ENCODE measurements at regions not wholly inside any gene's neighbourhood (a gene's known extent, or its start where the extent isn't known, plus 50 kb on each side); places are given as distances from the start of the nearest gene placed in this dataset.
A peak's percentile ranks its signal among the peaks of the same experiment; 100 is the strongest.

GRCh38 chr11:134689886-134690285 is 277.8 kb upstream of the B3GAT1 start:
- Histone ChIP-seq H3K27me3 (no peaks in the 10 kb centered on the region), H3K4me3 (no peak overlapping the region), H3K27ac (no peak overlapping the region), H3K4me1 (peaks cover 0 to 35% (median 20%) of the 10 kb centered on the region in 4 donors), H3K9me3 (no peaks in the 10 kb centered on the region), H3K36me3 (no peaks in the 10 kb centered on the region)
- intact Hi-C loops (cut with DNase I): no loop called here
- no peak for TF ChIP-seq POLR2AphosphoS5 (IDR thresholded peaks at IDR 0.05)
- TF ChIP-seq EP300 (IDR thresholded peaks at IDR 0.05): no peak
- no peak for TF ChIP-seq CTCF (IDR thresholded peaks at IDR 0.05)
- TF ChIP-seq POLR2A (IDR thresholded peaks at IDR 0.05): no peak
- no peak for DNase-seq
- 73 to 80% methylated on average over 2 of the region's 2 CpGs for WGBS, 2 donors

- Histone ChIP-seq H3K27ac (no peak overlapping the region), H3K27me3 (no peaks in the 10 kb centered on the region), H3K9me3 (no peaks in the 10 kb centered on the region), H3K4me3 (no peak overlapping the region), H3K4me1 (peaks cover 0 to 31% (median 19%) of the 10 kb centered on the region in 4 donors), H3K36me3 (no peaks in the 10 kb centered on the region)
- WGBS, 2 donors: 45 to 65% methylated on average over 2 of the region's 2 CpGs
- no peak for TF ChIP-seq EP300 (IDR thresholded peaks at IDR 0.05)
- TF ChIP-seq POLR2A (IDR thresholded peaks at IDR 0.05): no peak
- intact Hi-C loops (cut with DNase I): no loop called here
- no peak for DNase-seq
Measured at GRCh38 chr11:134687548-134687947, 275.5 kb upstream of the B3GAT1 start.

GRCh38 chr11:134686460-134687061 is 274.5 kb upstream of the B3GAT1 start:
- Histone ChIP-seq H3K9me3 (no peaks in the 10 kb centered on the region), H3K4me3 (no peak overlapping the region), H3K27me3 (no peaks in the 10 kb centered on the region), H3K4me1 (peaks cover 0 to 22% (median 11%) of the 10 kb centered on the region in 4 donors), H3K27ac (no peak overlapping the region), H3K36me3 (no peaks in the 10 kb centered on the region)
- DNase-seq: no peak
- WGBS, 2 donors: 24 to 35% methylated on average over 6 of the region's 6 CpGs
- TF ChIP-seq EP300 (IDR thresholded peaks at IDR 0.05) (no peak), POLR2AphosphoS5 (IDR thresholded peaks at IDR 0.05) (no peak), POLR2A (IDR thresholded peaks at IDR 0.05) (no peak), CTCF (IDR thresholded peaks at IDR 0.05) (no peak)
- intact Hi-C loops (cut with DNase I): no loop called here

GRCh38 chr11:134685793-134686380 is 273.8 kb upstream of the B3GAT1 start:
- Histone ChIP-seq H3K9me3 (no peaks in the 10 kb centered on the region), H3K4me3 (no peak overlapping the region), H3K27ac (no peak overlapping the region), H3K27me3 (no peaks in the 10 kb centered on the region), H3K36me3 (no peaks in the 10 kb centered on the region), H3K4me1 (peaks cover 0 to 16% (median 6%) of the 10 kb centered on the region in 4 donors)
- 67 to 72% methylated on average over 6 of the region's 6 CpGs for WGBS, 2 donors
- intact Hi-C loops (cut with DNase I): no loop called here
- TF ChIP-seq CTCF (IDR thresholded peaks at IDR 0.05) (no peak), POLR2A (IDR thresholded peaks at IDR 0.05) (no peak), EP300 (IDR thresholded peaks at IDR 0.05) (no peak), POLR2AphosphoS5 (IDR thresholded peaks at IDR 0.05) (no peak)
- no peak for DNase-seq

- H3K36me3 ChIP-seq: no peaks in the 10 kb centered on the region
Measured at GRCh38 chr11:134684576-134684975, 272.5 kb upstream of the B3GAT1 start.

More at GRCh38 chr11:134684576-134684975, 272.5 kb upstream of the B3GAT1 start:
- H3K4me1 ChIP-seq: peaks cover 0 to 11% (median 5%) of the 10 kb centered on the region in 4 donors
- no peaks in the 10 kb centered on the region for H3K9me3 ChIP-seq
- no peak overlapping the region for H3K27ac ChIP-seq
- intact Hi-C loops (cut with DNase I): no loop called here
- DNase-seq: peak; percentile 38
- no peak overlapping the region for H3K4me3 ChIP-seq
- no peak for TF ChIP-seq POLR2AphosphoS5 (IDR thresholded peaks at IDR 0.05)
- no peak for TF ChIP-seq CTCF (IDR thresholded peaks at IDR 0.05)
- no peak for TF ChIP-seq POLR2A (IDR thresholded peaks at IDR 0.05)
- TF ChIP-seq EP300 (IDR thresholded peaks at IDR 0.05): no peak
- 77 to 80% methylated on average over 4 of the region's 4 CpGs for WGBS, 2 donors
- no peaks in the 10 kb centered on the region for H3K27me3 ChIP-seq

Data from sigmoid colon (tissue), 6 donors.